SU-DHL-6 (cell line): ENCODE measurements at regions not wholly inside any gene's neighbourhood (a gene's known extent, or its start where the extent isn't known, plus 50 kb on each side); places are given as distances from the start of the nearest gene placed in this dataset.
"Not testable (repeated sequence)": the region's sequence is repeated elsewhere in the genome, so short reads cannot be mapped to it uniquely, and the experiment has no call there.

Source experiments
- EZH2phosphoT487 ChIP-seq: fragments of 200-600 bp; sonication (generic), shearing (Covaris generic); conservative IDR thresholded peaks from 2 replicates; pipeline ENCODE4 v1.6.1; 2018; ENCODE audit warnings: mild to moderate bottlenecking, antibody characterized with exemption, low read length, moderate library complexity, mixed read lengths
- TF ChIP-seq, protein P1 (sequence below): fragments of 200-600 bp; sonication (generic); IDR thresholded peaks from one replicate; pipeline ENCODE4 v1.5.1; 2017; ENCODE audit warnings: antibody characterized with exemption, mild to moderate bottlenecking, low read length, moderate library complexity; ENCODE audit not compliant: insufficient read depth, poor library complexity, severe bottlenecking

DNA sequence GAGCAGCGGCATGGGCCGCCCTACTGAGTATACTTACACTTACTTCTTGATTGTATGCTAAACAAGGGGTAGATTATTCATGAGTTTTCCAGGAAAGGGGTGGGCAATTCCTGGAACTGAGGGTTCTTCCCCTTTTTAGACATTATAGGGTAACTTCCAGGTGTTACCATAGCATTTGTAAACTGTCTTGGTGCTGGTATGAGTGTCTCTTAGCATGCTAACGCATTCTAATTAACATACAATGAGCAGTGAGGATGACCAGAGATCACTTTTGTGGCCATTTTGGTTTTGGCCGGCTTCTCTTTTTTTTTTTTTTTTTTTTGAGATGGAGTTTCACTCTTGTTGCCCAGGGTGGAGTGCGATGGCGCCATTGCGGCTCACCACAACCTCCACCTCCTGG lies 491.8 kb upstream of the AUTS2 start:
- TF ChIP-seq, protein P1, sequence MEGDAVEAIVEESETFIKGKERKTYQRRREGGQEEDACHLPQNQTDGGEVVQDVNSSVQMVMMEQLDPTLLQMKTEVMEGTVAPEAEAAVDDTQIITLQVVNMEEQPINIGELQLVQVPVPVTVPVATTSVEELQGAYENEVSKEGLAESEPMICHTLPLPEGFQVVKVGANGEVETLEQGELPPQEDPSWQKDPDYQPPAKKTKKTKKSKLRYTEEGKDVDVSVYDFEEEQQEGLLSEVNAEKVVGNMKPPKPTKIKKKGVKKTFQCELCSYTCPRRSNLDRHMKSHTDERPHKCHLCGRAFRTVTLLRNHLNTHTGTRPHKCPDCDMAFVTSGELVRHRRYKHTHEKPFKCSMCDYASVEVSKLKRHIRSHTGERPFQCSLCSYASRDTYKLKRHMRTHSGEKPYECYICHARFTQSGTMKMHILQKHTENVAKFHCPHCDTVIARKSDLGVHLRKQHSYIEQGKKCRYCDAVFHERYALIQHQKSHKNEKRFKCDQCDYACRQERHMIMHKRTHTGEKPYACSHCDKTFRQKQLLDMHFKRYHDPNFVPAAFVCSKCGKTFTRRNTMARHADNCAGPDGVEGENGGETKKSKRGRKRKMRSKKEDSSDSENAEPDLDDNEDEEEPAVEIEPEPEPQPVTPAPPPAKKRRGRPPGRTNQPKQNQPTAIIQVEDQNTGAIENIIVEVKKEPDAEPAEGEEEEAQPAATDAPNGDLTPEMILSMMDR, result not testable (repeated sequence)
- TF ChIP-seq EZH2phosphoT487, result not testable (repeated sequence)
